HG03457 (cell line): ENCODE measurements at regions not wholly inside any gene's neighbourhood (a gene's known extent, or its start where the extent isn't known, plus 50 kb on each side); places are given as distances from the start of the nearest gene placed in this dataset.
"Not testable (repeated sequence)": the region's sequence is repeated elsewhere in the genome, so short reads cannot be mapped to it uniquely, and the experiment has no call there.

Experiments
- ATAC-seq: cut with Tn5 transposase; IDR thresholded peaks from one replicate; pipeline ENCODE4 v1.9.1; 2021; ENCODE audit warnings: moderate number of reproducible peaks; ENCODE audit not compliant: unreplicated experiment

DNA sequence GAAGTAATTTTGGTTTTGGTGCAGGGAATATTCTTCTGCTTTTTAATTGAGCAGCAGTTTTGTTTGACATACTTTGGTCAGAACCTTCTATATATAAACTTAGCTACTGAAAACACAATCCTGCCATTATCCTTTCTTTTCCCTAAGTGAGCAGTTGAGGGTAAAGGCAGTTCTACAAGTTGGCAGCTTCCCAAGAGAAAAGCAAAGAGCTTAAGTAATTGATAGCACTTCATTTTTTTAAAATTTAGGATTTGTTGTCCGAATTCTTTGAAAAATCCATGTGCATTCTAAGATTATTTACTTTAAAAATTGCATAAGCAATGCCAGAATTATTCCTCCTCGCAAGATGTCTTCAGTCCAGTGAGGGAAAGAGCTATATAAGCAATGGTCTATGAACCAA lies 1394.1 kb downstream of the FAM181B start:
- no peak for ATAC-seq

DNA sequence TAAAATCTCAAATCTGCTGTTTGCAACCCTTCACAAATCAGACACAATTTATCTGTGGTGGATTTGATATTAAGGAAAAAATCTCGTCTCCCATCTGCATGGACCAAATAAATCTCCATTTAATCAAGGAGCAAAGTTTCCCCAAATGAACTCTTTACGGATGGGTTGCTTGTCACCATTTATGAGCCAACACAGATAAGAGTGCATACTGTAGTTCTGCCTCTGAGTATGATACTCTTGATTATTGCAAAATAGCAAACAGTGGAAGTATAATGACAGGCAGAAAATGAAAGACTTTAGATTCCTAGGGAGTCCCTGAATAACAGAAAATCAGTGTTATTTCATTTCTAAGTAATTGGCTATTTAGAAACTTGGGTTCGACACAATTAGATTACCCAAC lies 1395.9 kb downstream of the FAM181B start:
- ATAC-seq, result no peak

DNA sequence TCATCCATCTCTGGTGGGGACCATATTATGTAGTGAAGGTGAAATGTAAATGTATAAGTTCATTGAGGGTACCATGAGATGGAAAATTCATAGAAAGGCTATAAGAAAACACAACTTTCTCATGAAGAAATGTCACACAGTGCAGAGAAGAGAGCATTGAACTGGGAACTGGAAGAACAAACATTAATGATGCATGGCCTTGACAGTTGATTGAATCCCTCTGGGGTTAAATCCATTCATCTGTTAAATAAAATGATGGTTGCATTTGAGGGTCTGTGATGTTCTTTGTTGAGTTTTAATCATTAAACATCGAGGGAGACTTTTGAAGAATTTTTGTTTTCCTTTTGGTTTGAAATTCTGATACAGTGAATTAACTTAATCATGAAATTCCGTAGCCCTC lies 1401.4 kb downstream of the FAM181B start:
- no peak for ATAC-seq

DNA sequence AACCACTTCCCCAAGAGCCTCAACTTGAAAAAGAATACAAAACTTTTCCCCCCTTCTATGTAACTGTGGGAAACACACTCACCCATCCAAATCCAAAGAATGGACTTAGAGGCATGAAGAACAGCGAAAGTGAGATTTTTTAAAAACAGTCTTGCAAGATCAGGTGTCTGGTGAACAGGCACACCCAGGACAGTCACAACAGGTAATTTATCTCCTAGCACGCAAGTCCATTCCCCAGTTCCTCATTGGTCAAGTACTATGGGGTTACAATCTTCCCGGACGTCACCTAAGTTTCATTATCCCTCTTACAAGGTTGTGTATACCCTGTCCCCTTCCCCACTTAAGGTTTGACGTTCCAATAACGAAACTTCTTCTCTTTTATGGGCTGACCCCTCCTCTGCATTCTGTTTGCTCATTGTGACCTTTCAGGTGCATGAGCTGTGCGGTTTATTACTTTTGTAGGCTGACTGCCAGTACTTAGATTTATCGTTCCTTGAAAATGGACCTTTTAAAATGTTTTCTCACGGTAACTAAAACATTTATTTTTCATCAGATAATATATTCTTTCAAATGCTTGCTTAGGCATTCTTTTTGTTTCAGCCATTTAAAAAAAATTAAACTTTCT lies 1401.9 kb downstream of the FAM181B start:
- ATAC-seq, result no peak

DNA sequence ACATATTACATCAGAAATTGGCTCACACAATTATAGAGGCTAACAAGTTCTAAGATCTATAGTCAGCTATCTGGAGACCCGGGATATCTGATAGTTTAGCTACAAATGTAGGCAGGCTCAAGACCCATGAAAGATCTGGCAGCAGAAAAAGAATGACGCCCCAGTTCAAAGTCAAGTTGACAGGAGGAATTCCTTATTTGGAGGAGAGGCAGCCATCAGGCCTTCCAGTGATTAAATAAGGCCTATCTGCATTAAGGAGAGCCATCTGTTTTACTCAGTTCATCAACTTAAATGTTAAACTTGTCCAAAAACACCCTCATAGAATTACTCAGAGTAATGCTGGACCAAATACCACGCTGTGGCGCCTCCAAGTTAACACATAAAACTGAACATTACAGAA lies 1402.6 kb downstream of the FAM181B start:
- no peak for ATAC-seq

DNA sequence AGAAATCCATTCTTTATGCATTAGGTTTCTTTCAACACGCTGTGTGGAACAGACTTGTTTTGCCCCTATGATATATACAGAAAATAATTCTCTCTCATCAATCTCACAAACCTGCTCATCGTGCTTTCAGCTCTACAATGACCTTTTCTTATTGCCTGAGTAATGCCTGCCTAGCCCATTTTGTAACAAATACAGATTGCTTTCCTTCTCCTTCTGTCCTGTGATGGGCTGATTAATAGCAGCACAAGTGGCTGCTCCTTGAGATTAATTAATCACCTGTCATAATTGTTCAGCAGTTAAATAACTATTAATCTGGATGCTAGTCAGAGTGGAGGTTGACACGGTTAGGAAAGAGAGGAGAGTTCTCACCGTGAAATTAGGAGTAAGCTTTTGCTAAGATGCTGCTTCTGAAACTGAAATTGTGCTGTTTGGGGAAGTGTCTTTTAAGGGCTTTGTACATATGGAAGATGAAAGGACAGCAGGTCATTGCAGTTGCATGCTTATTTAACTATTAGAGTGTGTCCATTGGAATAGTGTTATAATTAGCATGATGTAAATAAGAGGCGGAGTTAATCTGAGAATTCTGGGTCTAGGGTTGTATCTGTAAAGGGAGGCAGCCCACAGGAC lies 1430.5 kb downstream of the FAM181B start:
- no peak for ATAC-seq

DNA sequence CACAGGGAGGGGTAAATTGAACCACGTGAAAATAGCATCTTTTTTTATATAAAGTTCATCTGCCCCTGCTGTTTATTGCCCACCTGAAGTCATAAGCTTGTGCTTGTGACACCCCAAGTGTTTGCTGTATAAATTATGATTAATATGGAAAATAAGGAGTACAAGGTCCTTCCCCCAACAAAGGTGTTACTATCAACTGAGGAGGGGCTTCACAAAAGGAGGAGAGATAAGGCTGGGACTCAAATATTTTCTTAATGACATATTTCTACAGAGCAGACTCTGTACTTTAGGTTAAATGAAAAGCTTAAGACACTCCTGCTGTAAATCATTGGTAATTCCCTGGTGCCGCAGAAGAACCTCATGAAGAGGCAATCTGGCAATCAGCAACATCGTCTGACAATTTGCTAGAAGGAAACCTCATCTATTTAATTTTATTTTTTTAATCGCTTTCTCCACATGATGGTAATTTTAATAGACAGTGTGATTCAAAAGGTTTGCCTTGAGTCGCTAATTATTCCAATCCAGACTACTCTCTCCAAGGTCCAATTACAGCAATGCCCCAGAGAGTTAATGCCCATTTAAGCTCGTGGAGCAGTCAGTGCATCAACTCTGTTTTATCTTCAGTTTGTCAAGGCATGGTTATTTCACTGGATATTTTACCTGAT lies 1432.4 kb downstream of the FAM181B start:
- no peak for ATAC-seq

DNA sequence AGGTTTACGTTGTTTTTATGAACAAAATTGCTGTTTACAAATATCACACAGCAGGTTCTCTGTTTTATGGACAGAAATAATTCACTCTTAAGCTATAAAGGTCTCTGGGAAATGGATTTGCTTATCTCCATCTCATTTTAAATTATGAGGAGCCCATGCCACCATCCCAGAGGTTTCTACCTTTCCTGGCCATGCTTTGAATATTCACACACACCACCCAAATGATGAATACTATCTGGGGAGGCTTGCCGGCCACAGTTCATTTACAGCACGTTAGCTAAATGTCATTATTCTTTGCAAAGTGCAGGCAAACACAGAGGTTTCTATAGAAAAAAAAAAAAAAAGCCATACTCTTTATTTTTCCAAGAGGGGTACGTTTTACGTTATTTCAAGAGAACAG lies 1446.7 kb downstream of the FAM181B start:
- ATAC-seq, result no peak

DNA sequence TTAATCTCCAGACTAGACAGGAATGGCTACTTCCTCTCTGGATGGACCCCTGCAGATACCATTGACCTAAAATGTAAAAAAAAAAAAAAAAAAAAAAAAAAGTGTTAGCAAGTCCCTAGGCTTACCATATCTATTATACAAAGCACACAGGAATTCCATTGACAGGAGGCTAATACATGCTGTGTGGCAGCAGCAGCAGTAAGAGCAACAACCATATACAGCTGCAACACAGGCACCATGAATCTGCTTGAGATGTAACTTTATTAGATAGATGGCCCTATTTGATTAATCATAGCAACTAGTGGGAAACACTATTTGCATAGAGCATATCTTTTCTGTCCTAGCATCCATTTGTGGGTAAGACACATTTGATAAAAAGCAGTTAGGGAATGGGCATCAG lies 1447.1 kb downstream of the FAM181B start:
- no peak for ATAC-seq

DNA sequence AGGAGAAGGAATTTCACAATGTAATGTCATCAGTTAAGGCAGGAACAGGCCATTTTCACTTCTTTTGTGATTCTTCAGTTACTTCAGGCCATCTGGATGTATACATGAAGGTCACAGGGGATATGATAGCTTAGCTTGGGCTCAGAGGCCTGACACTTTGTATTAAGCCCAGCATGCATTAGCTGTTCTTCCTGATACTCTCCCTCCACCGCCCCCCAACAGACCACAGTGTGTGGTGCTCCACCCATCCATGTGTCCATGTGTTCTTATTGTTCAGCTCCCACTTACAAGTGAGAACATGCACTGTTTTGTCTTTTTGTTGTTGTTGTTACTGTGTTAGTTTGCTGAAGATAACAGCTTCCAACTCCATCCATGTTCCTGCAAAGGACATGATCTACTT lies 1453.4 kb downstream of the FAM181B start:
- ATAC-seq, result not testable (repeated sequence)

DNA sequence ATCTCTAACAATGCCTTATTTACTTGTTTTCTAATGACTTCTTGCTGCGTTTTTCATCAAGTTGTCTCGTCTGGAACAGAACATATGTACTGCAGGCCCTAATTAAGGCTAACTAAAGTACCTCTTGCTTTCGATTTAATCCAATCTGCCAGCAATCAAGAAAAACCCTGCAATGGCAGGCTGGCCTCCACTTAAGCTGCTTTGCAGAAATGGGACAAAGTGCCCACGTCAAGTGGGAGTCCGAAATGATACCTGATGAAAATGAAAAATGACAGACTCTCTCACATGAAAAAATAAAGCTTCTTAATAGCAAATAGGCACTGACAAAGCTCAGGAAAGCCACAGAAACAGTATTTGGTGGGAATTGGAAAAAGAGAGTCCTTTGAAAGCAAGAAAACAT lies 1454.7 kb downstream of the FAM181B start:
- ATAC-seq, result no peak

DNA sequence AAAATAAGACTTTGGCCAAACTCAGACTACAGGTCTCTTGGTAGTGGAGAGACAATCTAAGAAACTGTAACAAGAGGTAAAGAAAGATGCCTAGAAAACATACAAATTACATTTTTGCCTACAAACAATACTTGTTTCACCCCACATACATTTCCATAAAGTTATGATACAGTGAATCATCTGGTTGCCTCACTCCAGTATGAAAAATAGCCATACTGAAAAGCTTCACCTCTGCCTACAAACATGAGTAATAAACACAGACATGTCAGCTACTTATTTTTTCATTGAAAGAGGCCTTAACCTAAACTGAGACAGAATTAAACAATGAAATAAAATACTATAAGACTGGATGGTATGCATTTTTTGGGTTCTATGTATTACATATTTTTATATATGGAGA lies 1463.0 kb downstream of the FAM181B start:
- ATAC-seq, result no peak

DNA sequence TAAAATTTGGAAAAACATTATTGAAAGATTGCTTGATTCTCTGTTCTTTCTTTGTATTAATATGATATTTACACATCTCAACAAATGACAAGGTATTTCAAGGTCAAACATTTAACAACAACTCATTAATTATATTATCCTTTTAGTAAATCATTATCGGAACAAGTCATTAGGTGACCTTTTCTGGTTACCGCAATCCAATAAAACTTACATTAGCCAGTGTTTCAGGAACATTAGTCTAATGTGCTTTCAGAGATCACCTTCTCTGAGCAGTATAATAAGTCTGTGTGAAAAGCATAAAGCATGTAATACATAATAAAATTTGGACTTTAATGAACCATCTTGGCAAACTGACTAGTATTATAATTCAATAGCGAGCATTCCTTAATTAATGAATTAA lies 1466.4 kb downstream of the FAM181B start:
- no peak for ATAC-seq

DNA sequence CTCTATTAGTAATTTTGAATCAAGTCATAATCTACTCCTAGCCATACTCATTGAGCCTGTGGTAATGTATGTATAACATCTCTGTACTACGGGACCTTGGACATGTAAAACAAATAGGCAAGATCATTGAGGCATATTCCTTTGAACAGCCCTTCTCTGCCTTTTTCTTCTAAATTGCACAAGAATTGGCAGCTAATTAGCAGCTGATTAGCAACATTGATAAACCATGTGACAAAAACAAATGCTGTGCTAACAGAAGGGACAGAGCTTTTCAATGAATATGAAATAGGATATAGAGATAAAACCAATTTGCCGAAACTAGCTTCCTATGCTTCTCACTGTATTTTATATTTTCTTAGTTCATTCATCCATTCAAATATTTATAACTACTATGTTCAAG lies 1474.2 kb downstream of the FAM181B start:
- no peak for ATAC-seq

DNA sequence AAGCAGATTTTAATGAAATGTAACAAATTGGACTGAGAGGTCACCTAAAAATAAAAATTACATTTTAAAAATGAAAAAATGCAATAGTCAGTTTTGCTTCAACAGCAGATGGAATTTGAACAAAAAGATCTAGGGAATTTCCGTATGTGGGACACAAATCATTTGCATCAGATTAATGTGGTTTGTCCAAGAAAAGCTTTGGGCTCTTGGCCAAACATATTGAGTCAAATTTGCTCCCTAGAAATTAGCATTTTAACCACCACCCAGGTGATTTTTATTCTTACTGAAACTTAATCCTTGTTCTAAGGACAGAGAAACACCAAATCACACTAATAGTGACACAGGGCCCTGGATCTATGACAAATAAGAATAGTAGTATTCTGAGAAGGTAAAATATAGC lies 1477.8 kb downstream of the FAM181B start:
- ATAC-seq, result no peak

DNA sequence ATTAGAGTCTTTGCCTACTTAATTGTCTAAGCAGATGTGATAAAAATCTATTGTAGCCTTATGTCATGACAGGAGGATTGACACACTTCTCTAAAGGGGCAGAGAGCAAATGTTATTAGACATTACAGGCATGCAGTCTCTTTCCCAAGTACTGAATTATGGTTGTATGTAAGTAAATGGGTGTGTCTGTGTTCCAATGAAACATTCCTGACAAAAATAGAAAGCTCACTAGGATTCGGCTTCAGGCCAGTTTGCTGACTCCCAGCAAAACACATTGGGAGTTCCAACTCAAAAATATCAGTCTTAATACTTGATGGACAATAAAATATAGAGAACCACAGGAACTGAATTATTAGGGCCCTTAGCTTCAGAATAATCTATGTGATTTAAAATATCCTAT lies 1480.4 kb downstream of the FAM181B start:
- no peak for ATAC-seq

DNA sequence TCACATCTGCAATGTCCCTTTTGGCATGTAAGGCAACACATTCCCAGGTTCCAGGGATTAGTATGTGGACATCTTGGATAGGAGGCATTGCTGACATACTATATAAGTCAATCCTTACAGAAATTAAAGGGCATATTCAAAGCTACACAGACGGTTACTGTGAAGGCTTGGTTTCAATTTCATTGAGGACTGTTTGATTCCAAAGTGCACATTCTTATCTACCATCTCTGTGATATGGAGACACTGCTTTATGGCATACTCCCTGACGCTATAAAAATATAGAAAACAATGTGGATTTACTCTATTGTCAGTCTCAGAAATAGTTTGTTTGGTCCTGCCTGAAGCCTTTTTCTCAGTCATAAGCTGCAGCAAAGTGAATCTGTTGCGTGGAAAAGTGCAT lies 1486.7 kb downstream of the FAM181B start:
- ATAC-seq, result no peak

DNA sequence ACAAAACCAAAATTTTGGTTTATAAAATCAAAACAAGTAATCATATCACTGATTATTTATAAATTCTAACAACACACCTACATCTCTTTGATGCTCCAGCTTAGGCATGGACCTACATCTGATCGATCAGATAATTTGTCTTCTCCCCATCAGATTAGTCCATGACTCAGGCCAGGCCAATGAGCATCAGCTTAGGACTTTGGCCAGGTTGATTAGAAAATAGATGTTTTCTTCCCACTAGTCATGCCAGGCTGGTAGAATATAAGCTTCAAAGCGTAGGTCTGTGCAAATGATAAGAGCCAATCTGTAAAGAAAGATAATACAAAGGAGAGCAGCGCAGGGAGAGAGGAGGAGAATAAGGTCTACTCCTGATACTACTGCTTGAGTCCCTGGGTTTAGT lies 1487.9 kb downstream of the FAM181B start:
- no peak for ATAC-seq

DNA sequence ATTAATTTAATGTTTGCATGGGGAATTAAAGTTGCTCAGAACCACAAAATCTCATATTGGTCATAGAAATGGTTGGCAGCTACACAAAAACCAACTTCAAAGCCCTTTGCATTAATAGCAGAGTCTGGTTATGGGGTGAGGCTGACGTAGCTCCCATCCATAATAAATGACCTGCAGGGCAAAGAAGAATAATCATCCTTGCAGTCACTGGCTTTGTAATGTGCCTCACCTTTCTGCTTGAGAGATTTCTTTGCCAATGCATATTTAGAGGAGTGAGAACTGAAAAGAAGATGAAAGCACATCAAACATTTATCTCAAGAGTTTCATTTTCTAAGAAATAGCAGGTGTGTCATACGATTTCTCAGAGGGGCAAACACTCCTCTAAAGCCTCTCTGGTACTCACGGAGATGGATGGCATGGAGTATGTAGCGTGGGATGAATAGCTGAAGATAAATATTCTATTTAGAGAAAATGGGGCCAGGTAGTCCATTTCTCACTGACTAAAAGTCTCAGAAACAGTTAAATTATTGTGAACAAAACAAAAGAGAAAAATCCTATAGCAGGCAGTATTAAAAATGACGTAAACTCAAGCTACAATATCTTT lies 1491.9 kb downstream of the FAM181B start:
- ATAC-seq, result no peak

DNA sequence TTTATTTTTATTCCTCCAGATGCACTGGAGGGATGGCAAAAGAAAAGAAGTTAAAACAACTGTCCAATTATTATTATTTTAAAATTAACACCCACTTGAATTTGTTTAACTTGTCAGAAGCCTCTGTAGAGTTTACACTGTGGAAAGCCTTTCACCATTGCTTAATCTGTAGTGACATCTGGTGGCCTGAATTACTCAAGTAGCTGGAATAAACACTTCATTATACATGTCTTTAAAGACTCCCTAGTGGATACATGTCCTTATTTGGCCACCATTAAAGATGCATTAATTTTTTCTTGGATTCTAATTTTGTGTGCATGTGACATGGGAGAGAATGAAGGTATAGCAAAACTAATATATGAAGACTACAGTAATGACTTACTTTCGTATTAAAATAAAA lies 1496.5 kb downstream of the FAM181B start:
- ATAC-seq, result no peak

DNA sequence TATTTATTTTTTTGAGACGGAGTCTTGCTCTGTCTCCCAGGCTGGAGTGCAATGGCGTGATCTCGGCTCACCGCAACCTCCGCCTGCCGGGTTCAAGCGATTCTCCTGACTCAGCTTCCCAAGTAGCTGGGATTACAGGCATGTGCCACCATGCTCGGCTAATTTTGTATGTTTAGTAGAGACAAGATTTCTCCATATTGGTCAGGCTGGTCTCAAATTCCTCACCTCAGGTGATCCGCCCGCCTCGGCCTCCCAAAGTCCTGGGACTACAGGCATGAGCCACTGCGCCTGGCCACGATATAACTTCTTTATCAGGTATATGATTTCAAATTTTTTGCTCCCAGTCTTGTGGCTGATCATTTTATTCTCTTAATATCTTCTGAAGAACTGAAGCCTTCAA lies 1506.3 kb downstream of the FAM181B start:
- ATAC-seq, result not testable (repeated sequence)

DNA sequence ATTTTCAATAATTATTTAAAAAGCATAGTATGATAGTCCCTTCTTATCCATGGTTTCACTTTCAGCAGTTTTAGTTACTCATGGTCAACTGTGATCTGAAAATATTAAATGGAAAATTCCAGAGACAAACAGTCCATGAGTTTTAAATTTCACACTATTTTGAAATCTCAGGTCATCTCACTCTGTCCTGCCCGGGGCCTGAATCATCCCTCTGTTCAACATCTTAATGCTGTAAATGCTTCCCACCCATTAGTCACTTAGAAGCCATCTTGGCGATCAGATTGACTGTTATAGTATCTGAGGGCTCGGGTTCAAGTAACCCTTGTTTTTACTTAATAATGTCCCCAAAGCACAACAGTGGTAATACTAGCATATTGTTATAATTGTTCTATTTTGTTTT lies 1509.3 kb downstream of the FAM181B start:
- no peak for ATAC-seq
